ENCODE measurements at regions not wholly inside any gene's neighbourhood (a gene's known extent, or its start where the extent isn't known, plus 50 kb on each side); places are given as distances from the start of the nearest gene placed in this dataset.

DNA sequence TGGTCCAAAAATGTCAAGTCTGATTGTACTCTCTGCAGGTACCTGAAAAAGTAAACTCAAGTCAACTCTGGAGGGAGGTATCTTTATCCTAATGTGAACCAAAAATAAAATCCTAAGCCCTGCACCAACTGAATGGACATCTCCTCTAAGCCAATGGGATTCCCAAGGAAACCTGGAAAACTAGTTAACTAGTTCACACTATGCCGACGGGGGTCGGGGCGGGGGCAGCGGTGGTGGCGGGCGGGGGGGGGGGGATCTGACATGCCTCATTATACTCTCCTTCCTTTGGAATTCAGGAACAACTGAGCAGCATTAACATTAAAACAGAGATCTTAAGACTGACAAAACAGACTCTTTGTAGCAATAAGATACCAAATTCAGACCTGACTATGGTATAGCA, 452.6 kb upstream of the CAMK1G start:
- Histone ChIP-seq H3K9me2 (ENCODE audit: insufficient read depth) (no peaks in the 10 kb centered on the region), H3K36me3 (ENCODE audit: low read depth) (no peaks in the 10 kb centered on the region), H3K9me3 (ENCODE audit: insufficient read depth, low read depth) (no peaks in the 10 kb centered on the region), H3K27me3 (ENCODE audit: insufficient read depth, low read depth) (peaks cover 36% of the 10 kb centered on the region), H4K20me1 (ENCODE audit: insufficient read depth) (no peaks in the 10 kb centered on the region), H3K79me2 (ENCODE audit: low read depth) (no peaks in the 10 kb centered on the region), H3K27ac (no peak overlapping the region), H3K4me3 (no peak overlapping the region), H3K4me2 (no peak overlapping the region), H3K4me1 (replicated peaks; ENCODE audit: insufficient read depth) (no peaks in the 10 kb centered on the region), H3F3A (ENCODE audit: insufficient read depth, low read depth) (no peaks in the 10 kb centered on the region), H2AFZ (no peak overlapping the region)
- BruUV-seq (replicated peaks): no TSS peak
- DNase-seq: no peak
- CTCF ChIA-PET: no interaction called here
- no peak for TF ChIP-seq EZH2 (IDR thresholded peaks at IDR 0.05; ENCODE audit: low read depth)
- TF ChIP-seq, protein P1, sequence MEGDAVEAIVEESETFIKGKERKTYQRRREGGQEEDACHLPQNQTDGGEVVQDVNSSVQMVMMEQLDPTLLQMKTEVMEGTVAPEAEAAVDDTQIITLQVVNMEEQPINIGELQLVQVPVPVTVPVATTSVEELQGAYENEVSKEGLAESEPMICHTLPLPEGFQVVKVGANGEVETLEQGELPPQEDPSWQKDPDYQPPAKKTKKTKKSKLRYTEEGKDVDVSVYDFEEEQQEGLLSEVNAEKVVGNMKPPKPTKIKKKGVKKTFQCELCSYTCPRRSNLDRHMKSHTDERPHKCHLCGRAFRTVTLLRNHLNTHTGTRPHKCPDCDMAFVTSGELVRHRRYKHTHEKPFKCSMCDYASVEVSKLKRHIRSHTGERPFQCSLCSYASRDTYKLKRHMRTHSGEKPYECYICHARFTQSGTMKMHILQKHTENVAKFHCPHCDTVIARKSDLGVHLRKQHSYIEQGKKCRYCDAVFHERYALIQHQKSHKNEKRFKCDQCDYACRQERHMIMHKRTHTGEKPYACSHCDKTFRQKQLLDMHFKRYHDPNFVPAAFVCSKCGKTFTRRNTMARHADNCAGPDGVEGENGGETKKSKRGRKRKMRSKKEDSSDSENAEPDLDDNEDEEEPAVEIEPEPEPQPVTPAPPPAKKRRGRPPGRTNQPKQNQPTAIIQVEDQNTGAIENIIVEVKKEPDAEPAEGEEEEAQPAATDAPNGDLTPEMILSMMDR (conservative IDR thresholded peaks at IDR 0.05): no peak
- intact Hi-C loops (cut with micrococcal nuclease; ENCODE audit: unreplicated experiment): no loop called here
- POLR2A ChIA-PET (ENCODE audit: unreplicated experiment): no interaction called here

DNA sequence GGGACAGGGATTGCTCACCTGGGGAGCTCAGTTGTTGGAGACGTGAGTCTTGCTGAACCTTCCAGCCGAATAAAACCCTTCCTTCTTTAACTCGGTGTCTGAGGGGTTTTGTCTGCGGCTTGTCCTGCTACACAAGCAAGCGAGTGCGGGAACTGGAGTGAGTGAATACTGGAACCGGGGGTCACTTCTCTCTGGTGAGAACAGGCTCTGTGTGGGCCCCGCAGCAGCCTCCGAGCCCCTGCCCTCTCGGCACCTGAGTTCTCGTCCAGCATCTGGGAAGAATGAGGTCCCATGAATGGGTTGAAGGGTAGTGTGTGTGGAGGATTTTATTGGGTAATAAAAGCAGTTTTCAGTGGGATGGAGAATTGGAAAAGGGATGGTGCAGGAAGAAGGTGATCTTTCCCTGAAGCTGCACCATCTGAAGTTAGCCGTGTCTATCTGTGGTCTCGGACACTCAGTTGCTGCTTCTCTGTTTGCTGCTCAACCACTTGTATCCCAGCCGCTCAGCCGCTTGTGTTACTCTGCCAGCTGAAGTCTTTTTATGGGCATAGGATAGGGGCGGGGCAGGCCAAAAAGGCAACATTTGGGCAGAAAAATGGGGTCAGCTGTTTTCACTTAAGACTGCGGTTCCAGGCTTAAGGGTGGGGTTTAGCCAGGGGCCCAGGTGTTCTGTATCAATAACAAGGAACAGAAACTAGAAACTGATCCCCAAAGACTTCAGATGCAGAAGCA, 450.6 kb upstream of the CAMK1G start:
- Histone ChIP-seq H3K4me2 (no peak overlapping the region), H3K36me3 (ENCODE audit: low read depth) (no peaks in the 10 kb centered on the region), H3F3A (ENCODE audit: insufficient read depth, low read depth) (no peaks in the 10 kb centered on the region), H3K9me2 (ENCODE audit: insufficient read depth) (no peaks in the 10 kb centered on the region), H3K9me3 (ENCODE audit: insufficient read depth, low read depth) (no peaks in the 10 kb centered on the region), H2AFZ (no peak overlapping the region), H3K27ac (no peak overlapping the region), H3K4me3 (no peak overlapping the region), H4K20me1 (ENCODE audit: insufficient read depth) (no peaks in the 10 kb centered on the region), H3K27me3 (ENCODE audit: insufficient read depth, low read depth) (peaks cover 41% of the 10 kb centered on the region), H3K79me2 (ENCODE audit: low read depth) (no peaks in the 10 kb centered on the region), H3K4me1 (replicated peaks; ENCODE audit: insufficient read depth) (no peaks in the 10 kb centered on the region)
- intact Hi-C loops (cut with micrococcal nuclease; ENCODE audit: unreplicated experiment): no loop called here
- POLR2A ChIA-PET (ENCODE audit: unreplicated experiment): no interaction called here
- DNase-seq: no peak
- TF ChIP-seq, protein P1 (conservative IDR thresholded peaks at IDR 0.05): no peak
- no peak for TF ChIP-seq EZH2 (IDR thresholded peaks at IDR 0.05; ENCODE audit: low read depth)
- no TSS peak for BruUV-seq (replicated peaks)
- CTCF ChIA-PET: no interaction called here

DNA sequence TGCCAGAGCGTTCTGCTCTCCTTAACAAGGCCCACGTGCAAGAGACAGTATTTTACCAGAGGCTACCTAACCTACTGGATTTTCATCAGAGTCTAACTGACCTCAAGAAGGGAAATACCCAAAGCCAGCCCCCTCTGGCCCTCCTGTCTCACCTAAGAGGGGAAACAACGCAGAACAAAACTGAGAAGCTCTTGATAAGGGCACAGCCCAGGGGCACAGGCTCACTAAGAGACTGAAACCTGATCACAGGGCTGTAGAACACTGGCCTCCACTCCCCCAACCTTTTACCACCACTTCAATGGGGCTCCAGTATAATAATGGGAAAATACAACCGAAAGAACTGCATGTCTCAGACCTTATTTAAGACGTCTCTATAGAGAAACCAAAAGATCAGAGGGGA, 449.5 kb upstream of the CAMK1G start:
- ChIA-PET CTCF (no interaction called here), POLR2A (ENCODE audit: unreplicated experiment) (no interaction called here)
- H3F3A ChIP-seq (ENCODE audit: insufficient read depth, low read depth): no peaks in the 10 kb centered on the region
- intact Hi-C loops (cut with micrococcal nuclease; ENCODE audit: unreplicated experiment): no loop called here
- H3K4me1 ChIP-seq (replicated peaks; ENCODE audit: insufficient read depth): no peaks in the 10 kb centered on the region
- no peak for TF ChIP-seq EZH2 (IDR thresholded peaks at IDR 0.05; ENCODE audit: low read depth)
- TF ChIP-seq, protein P1 (conservative IDR thresholded peaks at IDR 0.05): no peak
- no peak overlapping the region for H3K4me3 ChIP-seq
- BruUV-seq (replicated peaks): no TSS peak
- H3K27ac ChIP-seq: no peak overlapping the region
- H2AFZ ChIP-seq: no peak overlapping the region
- no peak for DNase-seq
- no peaks in the 10 kb centered on the region for H4K20me1 ChIP-seq (ENCODE audit: insufficient read depth)
- no peaks in the 10 kb centered on the region for H3K36me3 ChIP-seq (ENCODE audit: low read depth)
- H3K9me2 ChIP-seq (ENCODE audit: insufficient read depth): no peaks in the 10 kb centered on the region
- H3K4me2 ChIP-seq: no peak overlapping the region
- H3K27me3 ChIP-seq (ENCODE audit: insufficient read depth, low read depth): peaks cover 50% of the 10 kb centered on the region
- no peaks in the 10 kb centered on the region for H3K9me3 ChIP-seq (ENCODE audit: insufficient read depth, low read depth)
- H3K79me2 ChIP-seq (ENCODE audit: low read depth): no peaks in the 10 kb centered on the region

Data from PC-9 (cell line).